HS-27A (cell line): ENCODE measurements at regions not wholly inside any gene's neighbourhood (a gene's known extent, or its start where the extent isn't known, plus 50 kb on each side); places are given as distances from the start of the nearest gene placed in this dataset.

Experiments used
- DNase-seq: peaks from one replicate; pipeline ENCODE4 v3.0.0-alpha.2; 2012; ENCODE audit warnings: low read depth, missing footprints

DNA sequence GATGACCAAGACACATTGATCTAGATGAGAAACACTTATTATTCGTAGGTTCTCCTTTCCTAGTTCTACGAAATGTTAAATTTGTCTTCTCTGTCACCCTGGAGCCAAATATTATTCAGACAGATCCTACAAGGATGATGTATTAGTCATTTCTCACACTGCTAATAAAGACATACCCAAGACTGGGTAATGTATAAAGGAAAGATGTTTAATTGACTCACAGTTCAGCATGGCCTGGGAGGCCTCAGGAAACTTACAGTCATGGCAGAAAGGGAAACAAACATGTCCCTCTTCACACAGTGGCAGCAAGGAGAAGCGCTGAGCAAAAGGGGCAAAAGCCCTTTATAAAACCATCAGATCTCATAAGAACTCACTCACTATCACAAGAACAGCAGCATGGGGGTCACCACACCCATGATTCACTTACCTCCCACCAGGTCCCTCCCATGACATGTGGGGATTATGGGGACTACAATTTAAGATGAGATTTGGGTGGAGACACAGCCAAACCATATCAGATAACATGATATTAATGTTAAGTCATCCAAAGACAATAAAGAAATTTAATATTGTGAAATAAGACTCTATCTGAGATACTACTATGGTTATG lies 1248.8 kb upstream of the SLC10A2 start:
- DNase-seq = peak; percentile 14

DNA sequence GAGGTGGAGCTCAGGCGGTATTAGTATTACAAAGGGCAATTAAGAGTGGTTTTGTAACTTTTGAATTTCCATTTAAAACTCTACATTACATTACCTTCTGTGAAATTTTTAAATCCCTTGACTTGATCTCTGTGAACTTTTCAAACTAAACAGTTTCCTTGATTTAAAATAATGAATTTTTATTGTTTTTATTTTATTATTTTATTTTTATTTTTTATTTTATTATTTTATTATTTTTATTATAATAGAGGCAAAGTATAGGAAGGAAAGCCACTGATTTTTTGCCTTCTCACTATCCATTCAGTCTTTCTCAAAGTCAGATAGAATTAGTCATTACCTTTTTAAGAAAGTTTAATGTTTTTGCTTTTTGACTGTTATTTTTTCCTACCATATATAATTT lies 1248.1 kb upstream of the SLC10A2 start:
- DNase-seq = no peak

DNA sequence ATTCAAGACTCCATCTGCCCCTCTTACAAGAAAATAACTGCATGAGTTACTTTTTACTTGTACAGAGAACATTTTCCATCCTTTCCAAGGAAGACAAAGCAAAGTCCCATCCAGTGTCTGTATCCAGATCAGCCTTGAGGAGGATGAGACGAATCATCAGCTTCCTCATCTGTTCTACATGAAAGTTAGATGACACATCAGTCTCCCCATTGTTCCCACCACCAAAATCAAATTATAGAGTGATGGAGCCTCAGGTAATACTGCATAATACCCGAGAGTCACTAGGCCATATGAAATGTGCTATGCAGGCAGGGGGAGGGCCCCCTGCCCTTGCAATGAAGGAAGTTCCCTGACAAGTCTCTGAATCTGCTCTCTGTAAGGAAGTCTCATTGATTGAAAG lies 1244.6 kb upstream of the SLC10A2 start:
- no peak for DNase-seq

DNA sequence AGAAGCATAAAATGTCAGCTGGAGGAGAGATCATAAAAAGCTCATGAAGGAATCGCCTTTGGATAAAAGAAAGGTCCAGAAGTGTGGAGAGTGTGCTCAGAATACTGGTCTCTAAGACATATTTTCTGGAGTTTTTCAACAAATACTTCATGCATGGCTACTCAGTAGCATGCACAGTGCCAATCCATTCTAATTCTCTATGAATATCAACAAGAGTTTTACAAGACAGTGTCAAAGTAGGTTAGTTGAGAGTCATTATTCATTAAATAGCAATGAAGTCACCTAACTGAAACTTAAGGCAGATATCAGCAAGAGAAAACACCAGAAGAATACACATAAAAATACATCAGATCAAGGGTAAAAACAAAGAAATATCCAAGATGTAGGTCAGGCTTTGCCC lies 1243.2 kb upstream of the SLC10A2 start:
- DNase-seq = no peak

DNA sequence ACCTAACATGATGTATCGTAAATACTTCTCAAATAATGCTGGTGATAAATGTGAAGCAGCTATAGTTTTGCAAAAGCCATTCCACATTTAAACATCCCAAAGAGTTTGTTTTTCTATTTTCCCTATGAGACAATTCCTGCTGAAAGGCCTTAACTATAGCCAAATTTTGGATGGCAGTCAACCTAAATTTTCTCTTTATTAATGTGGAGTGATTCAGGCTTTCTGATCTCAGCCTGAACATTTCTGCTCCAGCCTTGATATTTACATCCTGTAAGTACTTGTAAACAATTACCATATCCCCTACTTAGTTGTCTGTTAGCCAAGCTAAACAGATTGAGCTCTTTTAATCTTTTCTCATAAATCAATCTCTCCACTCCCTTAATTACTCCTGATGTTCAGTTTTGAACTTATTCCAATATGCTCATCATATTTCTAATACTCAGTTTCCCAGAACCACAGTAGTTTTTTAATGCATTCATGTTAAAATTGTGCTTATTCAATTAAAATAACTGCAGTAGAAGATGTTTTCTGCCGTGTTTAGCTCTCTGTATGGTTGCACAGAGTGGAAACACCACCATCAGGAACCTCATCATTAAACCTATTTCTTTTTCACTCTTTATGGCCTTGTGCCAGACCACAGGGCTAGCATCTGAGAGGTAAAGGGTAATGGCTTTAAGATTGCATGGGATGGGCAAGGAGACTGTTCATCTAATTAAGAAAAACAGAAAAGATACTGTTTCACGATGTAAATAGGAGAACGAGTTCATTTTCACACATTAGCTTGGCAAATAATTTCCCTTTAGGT lies 1235.2 kb upstream of the SLC10A2 start:
- DNase-seq = no peak

DNA sequence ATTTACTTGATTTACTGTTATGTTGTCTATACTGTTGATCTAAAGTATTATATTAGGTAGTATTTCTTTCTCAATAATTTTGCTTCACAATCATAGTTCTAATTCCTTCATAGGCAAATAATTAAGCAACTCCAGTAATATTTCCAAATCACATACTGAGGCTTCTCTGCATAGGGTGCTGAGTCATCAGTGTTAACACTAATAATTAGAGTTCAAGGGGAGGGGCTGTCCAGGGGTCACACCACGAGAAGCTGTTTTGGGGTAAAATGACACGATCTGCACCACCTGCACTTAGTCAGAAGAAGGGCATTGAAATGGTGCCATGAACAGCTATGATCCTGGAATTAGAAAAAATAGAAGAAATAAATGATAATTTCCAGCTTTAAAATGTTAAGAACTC lies 1230.9 kb upstream of the SLC10A2 start:
- no peak for DNase-seq

DNA sequence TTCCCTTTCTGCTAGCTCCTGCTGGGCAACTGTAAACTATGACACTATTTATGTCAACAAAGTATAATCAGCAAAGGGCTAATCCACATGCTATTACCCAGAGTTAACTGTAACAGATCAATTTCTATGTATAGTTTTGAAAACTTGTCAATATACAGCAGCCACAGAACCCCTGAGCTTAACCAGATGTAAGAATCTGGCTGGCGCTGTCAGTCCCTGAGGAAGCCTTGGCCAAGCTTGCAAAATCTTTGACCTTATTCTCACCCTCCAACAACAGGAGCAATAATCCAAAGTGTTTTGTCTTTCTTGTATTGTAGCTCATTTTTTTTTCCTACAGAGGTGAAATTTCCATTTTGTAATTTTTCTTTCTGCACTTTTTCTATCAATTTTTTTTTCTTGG lies 1230.1 kb upstream of the SLC10A2 start:
- DNase-seq = no peak

DNA sequence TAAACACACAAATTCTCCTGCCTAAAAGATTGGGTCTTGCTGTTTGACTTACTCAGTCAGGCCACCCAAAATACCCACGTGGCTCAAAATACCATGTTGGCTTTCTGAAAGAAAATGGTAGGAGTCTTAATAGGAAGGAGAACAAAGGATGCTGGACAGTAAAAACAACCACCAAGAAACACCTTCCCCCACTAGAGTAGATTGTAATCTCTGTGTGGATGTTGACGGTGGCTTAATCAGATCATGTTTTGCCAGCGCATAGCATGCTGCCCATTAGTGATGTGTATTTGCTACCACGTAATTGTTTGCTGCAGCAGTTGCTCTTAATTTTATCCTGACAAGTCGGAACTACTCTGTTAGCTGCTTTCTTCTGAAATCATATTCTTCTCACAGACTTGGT lies 1229.3 kb upstream of the SLC10A2 start:
- no peak for DNase-seq

DNA sequence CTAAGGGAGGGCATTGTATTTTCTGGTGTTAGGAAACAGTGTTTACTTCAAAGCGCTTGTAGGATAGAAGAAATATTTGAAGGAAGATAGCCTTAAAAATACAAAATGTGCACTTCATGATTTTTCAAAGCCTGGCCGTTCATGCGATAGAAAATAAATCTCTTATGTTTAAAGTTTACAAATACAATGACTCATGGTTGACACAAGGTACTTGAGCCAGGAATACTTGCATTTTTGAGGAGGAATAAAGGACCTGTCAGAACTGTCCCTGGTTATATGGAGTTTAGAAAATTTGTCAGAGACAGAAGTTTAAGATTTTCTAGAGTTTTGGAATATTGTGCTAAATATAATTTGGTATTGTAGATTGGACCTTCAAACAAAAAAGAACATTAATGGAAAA lies 1223.2 kb upstream of the SLC10A2 start:
- DNase-seq = no peak

DNA sequence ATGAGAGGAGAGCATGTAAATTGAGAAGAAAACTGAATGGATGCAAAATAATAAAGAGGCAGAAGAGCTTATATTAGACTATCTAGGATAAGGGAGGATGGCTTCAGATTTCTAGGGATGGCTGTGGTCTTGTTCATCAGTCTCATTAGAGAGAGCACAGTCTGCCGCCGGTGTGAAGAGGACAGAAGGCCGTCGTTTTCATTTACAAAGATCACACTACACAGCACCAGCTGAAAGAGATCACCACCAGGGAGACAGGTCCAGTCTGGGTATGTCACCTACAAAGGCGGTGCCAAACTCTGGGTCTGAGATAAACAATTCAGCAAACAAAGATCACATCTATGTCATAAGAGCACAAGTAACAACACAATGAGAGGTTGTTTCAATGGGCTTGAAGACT lies 1222.3 kb upstream of the SLC10A2 start:
- no peak for DNase-seq

DNA sequence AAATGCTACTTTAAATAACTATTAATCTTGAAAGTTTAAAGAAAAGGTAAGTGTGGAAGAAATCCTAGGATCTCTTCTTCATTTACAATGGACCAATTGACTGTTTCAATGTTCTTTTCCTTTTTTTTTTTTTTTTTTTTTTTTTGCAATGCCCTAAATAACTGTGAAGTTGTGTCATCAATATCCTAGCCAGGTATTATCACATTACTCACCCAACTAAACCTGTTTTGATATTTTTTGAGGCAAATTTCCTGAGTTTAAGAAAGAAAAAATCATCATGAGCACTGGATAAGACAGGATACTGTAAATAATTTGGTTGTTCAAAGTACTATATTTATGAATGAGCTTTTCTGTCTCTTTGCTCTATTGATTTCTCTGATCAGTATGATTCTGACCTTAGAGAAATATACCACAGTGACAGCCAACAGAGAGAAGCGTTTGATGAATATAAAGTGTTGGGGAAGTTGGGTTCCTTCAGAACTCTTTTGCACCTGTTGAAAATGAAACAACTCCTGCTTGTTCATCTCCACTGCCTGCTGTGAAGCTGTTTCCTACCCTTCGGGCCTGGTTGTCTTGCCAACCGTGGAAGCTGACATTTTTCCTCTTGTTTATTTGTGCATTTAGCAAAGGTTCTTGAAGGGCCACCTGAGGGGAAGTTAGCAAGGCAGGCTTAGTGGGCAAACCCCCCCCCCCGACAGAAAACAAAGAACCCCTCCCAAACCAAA lies 1220.5 kb upstream of the SLC10A2 start:
- DNase-seq = no peak

DNA sequence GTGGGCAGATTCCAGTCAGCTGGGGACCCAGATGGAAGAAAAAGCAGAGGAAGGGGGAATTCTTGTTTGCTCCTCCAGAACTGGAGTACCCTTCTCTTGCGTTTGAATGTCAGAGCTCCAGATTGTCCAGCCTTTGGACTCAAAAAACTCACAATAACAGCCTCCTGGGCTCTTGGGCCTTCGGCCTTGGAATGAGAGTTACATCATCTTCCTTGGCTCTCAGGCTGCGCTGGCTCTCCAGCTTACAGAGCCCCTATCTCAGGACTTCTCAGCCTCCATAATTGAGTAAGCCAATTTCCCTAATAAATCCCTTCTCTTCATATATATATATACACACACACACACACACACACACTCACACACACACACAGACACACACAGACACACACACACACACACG lies 1215.7 kb upstream of the SLC10A2 start:
- DNase-seq = no peak

DNA sequence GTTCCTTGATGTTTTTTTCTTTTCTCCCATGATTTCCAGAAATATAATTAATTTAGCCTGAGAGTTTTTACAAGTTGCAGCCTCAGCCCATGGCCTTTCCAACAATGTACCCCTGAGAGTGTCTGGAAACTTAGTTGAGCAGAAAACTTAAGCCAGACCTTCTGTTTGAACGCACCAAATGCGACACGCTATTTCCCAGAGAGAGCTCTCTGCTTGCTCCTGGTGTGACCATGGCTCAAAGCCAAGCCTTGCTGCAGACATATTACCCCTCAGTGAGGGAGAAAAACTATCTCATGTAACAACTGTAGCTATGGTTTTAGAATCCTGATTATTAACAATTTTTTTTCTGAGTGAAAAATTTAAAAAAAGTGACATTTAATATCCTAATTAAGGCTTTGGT lies 1204.5 kb upstream of the SLC10A2 start:
- no peak for DNase-seq

DNA sequence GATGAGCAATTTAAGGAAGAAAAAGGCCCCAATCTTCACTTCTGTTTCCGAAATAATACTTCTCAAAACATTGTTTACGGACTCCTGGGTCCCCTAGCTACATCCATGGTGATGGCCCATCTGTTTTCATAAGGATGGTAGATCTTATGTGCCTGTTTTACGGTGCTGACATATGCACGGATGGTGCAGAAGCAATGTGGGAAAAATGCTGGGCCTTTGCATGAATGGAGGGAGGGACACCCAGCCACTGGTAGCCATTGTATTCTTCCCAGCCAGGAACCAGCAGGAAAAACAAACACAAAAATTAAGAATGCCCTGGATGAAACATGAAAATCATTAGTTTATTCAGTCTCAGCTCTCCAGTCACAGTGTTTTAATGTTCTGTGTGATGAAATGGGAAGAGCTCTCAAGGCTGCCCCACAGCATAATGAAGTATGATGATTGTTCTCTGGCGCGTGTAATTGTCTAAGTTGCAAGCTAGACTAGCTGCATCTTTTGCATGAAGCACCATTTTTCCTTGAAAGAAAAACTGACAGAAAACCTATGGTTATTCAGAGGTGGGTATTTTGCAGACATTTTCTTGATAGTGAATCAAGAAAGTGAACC lies 1201.1 kb upstream of the SLC10A2 start:
- no peak for DNase-seq

DNA sequence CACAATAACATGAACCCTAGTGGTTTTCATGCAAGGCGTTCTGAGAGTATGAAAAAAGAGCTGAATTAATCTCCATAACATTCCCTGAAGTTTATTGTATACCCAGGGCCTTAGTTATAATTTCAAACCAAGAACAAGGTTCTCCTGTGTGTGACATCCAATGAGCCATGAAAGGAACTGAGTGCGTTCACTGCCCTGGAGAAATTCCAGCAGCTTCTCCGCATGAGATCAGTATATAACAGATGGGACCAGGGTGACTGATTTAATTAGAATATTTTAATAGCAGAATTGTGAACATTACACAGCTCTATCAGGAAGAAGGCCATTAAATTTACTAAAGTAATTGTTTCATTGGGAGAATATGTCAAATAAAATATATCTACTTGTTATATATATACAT lies 1190.5 kb upstream of the SLC10A2 start:
- DNase-seq = no peak

DNA sequence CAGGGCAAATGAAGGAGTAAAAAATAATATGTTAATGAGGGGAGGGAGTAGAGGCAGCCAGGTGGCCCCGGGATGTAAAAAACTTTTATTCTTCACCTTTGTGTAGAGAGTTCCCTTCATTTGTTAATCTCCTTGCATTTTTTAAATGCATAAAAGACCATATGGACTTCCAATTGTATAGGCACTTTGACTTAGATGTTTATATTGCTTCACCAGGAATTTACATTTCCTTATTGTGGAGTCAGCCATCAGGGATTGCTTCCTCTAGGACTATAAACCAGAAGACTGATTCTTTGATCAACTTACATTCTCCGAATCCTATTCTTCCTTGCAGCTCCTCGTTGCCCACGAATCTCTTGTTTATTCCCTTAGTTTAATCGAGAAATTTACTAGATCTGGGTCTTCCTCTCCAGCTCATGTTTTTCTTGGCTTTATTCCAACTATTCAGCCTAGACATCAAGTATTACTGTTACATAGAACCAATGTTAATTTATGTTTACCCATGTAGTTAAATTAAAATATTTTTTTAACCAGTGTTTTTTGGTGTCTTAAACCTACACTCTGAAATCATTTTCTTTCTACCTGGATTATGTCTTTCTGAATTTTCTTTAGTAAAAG lies 1187.0 kb upstream of the SLC10A2 start:
- peak; percentile 3 for DNase-seq

DNA sequence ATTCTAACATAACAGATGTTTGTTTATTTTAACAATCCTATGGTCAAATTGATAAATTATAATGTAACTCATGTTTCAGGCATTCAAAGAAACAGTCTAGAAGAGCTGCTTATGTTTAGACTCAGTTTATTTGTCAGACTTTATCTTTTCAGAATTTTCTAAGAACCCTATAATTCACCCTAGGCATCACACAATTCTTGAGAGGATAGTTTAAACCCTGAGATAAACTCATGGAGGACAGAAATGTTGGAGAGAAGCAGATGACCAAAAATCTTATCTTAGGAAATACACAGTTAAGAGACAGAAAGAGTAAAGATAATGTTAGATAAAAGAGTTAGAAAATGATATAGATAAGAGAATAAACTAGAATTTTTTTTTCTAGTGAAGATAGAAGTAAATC lies 1185.7 kb upstream of the SLC10A2 start:
- no peak for DNase-seq

DNA sequence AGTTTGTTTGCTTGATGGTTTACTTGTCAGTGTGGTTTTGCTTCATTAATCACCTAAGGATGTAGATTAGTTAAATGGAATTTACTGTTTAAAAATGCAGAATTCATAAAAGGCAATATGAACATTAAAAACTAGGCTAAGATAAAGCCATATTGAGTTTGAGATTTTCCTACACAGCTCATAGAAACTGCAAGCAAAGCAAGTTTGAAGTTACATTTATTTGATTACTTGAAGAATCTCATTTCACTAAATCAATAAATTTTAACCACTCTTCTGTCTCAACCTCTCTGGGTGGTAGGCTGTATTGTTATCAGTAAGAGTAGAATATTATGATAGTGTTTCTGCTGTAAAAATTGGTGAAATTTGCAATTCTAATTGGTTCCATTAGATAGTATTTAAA lies 1180.7 kb upstream of the SLC10A2 start:
- DNase-seq = no peak

DNA sequence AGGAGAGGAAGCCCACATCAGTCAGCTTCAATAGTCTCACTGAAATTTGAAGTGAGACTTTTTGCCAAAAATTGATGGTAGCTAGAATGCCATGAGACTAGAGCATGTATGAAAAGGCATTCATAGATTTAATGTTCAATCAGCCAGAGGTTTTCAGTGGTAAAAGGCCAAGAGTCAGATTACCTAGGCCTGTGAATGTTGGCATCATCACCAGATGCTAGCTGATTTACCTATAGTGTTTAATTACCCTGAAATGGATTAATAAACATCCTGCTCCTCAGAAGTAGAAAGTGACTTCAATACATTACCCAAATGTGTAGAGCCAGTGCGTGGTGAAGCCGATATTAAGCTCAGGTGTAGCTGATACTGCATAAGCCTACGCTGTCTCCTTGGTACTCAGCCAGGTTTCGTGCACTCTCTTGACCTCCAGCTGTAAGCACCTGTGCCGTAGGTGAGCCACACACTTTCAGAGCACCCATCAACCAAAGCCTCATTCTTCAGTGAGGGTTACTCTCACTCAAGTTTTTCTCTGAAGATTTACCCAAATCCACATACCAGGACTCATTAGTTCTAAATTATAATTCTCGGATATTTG lies 1140.3 kb upstream of the SLC10A2 start:
- DNase-seq = no peak

DNA sequence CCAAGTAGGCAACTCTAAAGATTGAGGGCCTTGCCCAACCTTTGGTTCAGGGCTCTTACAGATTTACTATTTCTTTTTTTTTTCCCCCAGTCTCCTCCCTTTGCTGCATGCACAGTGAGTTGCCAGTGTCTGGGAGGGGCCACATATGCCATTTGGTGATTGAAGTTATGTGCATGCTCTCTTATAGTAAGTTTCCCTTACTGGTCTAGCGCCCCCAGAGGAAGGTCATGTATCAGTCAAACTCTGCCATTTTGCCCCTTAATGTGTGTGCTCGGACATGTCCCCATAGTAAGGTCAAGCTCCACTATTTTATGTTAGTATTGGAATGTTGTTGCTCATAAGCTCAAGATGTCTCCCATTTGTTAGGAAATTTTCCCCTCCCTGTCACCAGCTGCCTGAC lies 1138.0 kb upstream of the SLC10A2 start:
- DNase-seq = no peak

DNA sequence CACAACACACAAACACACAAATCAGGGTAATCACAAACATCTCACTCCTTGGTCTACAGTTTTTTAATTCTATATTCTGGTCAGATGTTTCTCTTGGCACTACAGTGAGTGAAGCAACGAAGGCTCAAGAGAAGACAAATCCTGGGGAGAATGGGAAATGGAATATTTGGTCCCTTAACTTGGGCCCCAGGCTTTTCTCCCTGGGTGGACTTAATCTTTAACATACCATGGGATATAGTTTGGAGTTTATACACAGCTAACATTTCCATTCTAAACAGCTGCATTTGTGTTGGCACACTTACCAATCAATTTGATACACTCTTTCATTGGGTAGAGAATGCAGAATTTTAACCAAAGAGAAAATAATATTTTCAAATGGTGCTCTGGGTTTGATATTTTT lies 1132.6 kb upstream of the SLC10A2 start:
- no peak for DNase-seq

DNA sequence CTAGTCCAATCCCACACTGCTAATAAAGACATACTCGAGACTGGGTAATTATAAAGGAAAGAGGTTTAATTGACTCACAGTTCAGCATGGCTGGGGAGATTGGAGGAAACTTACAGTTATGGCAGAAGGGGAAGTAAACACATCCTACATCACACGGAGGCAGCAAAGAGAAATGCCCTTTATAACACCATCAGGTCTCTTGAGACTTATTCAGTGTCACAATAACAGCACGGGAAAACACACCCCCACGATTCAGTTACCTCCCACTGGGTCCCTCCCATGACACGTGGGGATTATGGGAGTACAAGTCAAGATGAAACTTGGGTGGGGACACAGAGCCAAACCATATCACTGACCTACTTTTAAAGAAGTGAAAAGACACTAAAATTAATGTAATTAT lies 1130.4 kb upstream of the SLC10A2 start:
- DNase-seq = no peak
